ENCODE measurements at regions not wholly inside any gene's neighbourhood (a gene's known extent, or its start where the extent isn't known, plus 50 kb on each side); places are given as distances from the start of the nearest gene placed in this dataset.
A peak's percentile ranks its signal among the peaks of the same experiment; 100 is the strongest.
"Not testable (repeated sequence)": the region's sequence is repeated elsewhere in the genome, so short reads cannot be mapped to it uniquely, and the experiment has no call there.

DNA sequence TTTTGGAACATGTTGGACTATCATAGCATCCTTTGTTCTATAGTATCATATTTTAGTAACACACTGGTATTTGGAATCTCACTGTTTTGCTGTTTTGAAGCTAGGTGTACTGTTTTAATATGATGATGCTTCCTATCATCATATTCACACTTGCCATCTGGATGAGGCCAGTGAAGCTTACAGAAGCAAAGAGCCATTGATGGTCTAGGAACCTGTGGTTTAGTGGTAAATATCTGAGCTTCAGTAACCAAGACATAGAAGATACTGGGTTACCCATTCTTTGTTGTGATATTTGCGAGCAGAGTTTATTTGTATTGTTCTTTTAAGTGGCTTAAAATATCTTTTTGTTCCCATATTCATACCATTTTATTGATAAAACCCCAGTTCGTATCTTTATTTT, 304.1 kb downstream of the SATB1 start:
- DNase-seq: no peak

DNA sequence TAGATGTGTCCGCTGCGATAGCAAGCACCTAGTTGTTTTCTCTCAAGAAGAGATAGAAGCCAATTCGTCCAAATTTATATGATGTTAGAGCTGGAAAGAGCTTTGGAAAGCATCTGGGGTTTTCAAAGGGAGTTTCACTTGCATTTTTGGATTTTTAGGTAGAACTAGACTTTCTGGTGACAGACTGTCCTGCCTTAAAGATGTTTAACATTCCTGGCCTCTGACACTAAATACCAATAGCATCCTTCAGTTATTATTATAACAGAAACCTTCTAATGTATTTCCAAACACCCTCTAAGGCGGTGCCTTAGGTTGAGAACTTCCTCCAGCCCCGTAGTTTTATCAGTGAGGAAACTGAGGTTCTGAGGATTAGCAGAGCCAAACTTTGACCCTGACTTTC, 305.3 kb downstream of the SATB1 start:
- DNase-seq: no peak

DNA sequence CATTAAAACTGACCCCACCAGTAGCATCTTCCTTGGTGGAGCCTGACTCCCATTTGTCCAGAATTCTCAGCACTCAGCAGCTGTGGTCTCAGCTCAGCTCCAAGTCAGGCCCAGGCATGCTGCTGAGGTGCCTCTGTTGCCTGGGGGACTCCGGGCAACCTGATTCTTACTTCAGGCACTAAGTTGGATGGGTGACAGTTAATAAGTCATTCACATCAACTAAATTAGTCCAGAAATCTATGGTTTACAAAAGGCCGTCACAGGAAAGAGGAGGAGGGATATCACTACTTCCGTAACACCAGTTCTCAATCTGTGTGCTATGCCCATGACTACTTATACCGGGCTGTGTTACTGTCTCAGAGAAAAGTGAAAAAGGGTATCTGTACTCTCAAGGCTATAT, 310.2 kb downstream of the SATB1 start:
- DNase-seq: no peak

DNA sequence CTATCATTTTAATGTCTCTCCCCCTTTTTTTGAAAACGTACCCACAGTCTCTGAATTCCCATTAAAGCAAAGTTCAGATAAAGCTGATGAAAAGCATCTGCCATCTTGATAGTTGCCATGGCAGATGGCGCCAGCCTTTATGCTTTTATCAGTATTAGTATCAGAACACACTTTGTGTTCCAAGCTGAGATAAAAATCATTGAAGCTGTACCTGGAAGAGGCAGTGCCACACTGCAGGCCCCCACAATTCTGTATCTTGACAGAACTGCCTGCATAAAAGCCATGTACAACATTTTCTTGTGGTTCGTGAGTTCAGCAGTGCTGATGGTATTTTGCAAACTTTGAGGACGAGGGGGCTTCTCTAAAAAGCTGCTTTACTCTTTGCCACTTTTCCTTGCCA, 311.7 kb downstream of the SATB1 start:
- no peak for DNase-seq

DNA sequence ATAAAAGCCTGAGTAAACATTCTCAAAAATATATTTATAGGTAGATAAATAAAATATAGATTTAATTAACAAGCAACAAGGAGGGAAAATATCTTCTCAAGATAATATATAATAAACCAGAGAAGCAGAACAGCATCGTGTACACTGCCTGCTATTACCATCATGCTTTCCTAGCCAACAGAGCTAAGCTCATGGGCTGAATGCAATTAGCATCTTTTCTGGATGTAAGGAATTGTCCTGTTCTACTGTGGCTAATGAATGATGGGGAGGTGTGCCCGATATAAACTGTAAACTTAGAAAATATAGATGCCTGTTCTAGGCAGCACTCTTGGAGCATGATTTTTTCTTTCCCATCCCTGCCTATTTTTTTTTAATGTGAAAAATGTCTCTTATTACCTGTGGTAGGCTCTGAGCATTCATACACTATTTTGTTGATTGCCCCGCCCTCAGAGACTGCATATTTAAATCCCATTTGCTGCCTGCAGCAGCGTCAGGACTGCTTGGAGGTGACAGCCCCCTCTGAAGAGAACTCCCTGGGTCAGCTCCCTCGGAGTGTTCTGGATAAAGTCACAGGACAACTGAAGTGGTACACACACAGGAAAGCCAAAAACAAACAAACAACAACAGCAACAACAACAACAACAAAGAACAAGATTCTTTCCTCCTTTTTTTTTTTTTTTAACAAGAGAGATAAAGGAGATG, 312.3 kb downstream of the SATB1 start:
- DNase-seq: no peak

DNA sequence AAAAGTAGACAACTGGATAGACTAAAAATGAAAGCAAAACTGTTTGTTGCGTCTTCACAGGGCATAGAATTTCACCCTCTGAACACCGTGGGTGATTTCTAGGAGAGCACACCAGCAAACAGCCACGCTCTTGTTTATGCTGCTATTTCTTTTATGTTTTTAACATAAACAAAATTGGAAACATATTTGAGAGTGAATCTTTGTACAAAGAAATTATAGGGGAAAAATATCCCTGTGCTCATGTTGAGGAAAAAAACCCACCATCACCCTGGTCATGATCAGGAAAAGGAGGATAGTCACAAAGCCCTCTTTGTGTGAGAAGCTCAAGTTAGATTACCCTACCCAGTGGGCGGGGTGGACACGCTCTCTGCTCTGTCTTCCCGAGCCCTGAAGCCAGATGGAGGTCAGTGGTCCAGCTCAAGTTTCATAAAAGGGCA, 313.3 kb downstream of the SATB1 start:
- no peak for DNase-seq

DNA sequence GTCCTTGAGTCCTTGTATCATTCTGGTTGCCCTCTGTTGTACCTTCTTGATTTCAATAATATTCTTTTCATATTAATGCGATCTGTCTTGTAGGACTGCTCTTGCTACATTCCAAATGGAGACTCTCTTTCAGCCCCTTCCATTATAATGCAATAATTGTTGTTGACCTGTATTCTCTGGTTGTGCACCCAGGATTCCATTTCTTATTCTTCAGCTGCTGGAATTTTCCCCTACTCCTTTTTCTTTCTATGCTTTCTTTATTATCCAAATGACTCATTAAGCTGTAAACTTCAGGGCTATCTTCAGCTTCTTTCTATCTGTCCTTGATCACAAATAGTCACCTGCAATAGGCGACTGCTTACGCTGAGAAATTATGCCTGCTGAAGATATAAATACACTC, 321.5 kb downstream of the SATB1 start:
- DNase-seq: no peak

DNA sequence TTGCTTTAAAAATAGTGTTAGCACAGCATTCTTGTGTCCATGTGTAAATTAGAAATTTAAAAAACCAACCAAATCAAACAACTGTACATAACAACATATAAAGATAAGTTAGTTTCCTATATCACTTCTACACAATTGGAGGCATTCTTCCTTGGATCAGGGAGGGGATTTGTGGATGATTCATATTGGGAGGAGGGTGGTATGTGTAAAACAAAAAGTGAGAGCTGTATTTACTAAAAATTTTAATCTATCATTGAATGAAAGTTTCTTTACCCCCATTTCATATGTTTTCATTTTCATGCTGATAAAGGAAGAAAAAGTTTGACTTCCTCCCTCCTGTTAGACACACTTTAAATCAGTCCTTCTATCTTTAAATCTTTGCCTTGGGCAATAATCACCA, 325.0 kb downstream of the SATB1 start:
- no peak for DNase-seq

DNA sequence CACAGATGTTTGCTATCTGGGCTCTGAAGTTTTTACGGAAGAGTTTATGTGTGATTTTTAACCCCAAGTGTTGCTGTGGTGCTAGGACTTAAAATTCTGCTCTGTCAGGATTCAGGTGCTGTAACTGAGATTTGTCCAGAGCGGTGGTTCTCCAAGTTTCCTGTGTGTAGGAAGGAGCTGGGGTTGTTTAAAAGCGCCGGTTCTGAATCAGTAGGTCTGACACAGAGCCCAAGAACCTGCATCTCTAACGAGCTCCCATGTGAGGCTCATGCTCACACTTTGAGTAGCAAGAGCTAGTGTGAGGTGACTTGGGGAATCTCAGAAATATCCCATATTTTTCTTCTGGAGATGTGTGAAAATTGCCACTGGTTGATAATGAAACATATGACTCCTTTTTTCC, 325.5 kb downstream of the SATB1 start:
- DNase-seq: no peak

DNA sequence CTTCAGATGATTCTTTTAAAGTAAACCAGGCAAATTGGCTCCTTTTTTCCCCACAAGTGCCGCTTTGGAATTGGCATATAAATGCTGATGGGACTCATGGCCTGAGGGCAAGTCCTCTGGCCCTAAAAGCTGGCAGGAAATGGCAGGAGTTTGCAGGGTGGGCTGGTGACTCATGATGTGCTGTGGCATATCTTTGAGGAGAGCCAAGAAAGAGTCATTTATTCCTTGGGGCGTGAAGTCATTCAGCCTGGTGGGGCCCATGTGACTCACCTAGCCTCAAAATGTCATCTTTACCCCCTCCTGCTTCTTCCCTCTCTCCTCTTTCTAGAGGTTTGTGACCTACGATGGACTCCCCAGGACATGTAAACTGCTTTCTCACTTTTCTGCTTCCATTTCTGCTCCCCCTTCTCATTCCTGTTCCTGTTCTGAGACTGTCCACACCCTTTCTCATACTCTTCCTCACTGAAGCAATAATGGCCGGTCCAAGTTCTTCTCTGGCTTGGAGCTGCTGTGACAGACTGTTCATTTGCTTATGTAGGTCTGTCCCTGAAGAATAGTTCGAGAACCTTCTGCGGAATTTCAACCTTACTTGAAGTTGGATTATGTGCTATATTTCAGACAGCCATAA, 326.1 kb downstream of the SATB1 start:
- DNase-seq: peak in 1 of 2 donors; percentile 3

DNA sequence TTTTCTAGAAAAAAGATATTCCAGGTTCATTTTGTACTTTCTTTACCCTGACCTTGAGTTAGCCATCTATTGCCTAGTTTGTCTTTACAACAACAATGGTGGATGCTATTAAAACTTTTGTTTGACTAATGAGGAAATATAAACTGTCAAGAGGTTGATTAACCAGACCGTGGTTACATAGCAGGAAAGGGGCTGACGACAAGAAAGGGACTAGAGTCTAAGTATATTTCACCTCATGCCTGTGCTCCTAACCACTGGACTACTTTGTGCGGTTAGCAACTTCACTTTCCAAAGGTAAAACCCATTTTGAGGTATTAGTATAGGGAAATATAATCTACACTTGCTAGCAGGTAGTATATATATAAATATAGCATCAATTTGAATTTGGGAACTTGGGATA, 327.1 kb downstream of the SATB1 start:
- no peak for DNase-seq

DNA sequence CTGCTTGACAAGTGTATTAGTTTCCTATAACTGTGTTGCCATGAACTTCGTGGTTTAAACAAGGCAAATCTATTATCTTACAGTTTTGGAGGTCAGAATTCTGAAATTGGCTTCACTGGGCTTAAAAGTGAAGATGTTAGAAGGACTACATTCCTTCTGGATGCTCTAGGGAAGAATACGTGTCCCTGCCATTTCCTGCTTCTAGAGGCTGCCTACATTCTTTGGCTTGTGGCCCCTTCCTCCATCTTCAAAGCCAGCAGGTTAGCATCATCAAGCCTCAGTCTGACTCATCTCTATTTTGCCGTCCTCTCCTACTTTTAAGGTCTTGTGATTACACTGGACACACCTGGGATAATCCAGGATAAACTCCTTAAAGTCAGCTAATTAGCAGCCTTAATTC, 327.7 kb downstream of the SATB1 start:
- no peak for DNase-seq

DNA sequence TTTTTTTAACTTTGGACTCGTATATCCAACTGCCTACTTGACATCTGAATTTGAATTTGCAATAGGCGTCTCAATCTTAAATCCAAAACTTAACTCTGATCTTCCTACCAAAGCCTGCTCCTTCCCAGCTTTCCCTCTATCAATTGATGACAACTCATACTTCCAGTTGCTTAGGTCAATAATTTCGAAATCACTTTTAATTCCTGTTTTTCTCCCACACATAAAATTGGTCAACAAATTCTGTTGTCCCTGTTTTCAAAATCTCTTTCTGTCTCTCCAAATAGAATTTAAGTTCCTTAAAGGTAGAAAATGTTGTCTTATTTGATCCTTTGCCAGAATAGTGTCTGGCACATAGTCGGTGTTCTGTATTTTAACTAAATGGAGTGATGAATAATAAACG, 332.4 kb downstream of the SATB1 start:
- DNase-seq: no peak

DNA sequence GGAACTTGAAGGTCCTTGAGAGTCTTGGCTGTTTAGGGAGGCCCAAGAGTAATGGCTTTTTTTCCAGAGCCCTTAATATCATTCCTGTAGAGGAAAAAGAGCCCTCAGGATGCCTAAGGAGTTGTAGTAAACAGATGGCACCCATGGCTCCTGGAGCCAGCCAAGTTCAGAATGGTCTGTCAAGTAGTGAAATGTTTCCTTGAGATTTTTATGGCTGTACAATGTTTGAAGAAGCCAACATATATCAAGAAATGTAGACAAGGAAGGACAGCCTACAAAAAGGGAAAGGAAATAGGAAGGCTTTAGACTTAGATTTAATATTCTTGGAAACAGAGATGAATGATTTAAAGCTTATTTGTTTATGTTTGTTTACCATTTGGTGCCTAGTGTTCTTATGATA, 334.8 kb downstream of the SATB1 start:
- DNase-seq: no peak

DNA sequence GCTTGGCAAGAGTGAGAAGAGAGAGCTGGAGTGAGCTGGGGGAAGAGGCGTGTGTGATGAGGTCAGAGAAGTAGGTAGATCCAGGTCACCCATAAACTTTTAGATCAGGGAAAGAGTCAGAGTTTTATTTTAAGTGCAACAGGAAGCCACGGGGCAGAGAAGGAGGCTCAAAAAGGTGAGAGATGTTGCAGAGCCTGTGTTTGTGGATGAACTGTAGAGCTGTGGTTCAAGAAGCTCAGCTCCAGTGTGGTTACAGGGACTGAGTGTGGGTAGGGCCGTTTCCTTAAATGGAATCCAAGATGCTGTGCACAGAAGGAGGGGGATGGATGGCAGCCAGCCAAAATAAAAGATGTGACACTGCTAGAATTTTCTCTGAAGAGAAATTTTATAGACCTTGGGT, 337.2 kb downstream of the SATB1 start:
- no peak for DNase-seq

DNA sequence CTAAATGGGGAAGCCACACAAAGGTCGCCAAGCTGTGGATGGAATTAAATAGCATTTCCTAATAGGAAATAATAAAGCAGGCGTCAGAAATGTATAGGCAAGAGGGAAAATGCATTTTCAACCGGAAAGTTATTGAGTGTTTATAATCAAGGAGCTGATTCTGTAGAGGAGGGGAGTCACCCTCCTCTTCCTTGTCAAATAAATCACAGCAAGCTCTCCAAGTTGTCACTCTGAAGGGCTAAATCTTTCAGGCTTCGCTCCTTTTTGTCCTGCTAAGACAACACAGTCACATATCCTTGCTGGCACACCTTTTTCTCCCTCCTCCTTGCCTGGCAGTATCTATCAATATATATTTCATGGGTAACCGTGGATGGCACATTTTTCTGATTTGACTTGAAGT, 338.4 kb downstream of the SATB1 start:
- DNase-seq: no peak

DNA sequence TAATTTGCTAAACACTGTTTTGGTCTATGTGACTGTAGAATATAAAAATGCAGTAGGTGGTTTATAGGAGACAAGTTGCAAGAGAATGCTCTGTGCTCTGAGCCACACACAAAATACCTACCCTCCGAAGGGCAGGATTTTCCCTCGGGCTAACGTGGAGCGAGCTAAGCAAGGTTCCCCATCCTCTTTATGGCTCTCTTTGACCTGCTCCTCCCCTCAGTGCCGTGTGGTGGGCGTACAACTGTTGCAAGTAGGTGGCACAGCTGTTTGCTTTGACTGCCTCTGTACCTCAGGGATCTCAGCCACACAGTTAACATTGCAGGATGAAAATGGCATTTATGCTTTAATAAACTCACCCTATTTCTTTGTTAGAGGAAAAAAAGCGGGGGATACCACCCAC, 339.1 kb downstream of the SATB1 start:
- no peak for DNase-seq

DNA sequence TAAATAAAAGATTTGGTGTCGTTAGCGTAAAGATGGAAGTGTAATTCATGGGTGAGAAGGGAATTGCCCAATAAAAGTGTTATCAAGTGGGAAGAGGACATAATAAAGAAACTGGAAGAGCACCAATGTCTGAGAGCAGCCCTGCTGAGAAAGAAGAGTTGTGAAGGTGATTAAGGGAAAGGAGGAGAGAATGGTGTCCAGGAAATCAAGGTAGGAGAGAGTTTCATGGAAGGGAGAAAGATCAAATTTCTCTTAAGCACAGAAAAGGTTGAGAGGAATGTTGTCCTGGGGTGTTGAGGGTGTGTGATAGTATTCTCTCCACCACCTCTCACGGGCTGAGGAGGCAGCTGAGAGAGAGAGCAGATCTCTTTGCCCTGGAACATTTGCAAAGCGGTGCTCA, 339.7 kb downstream of the SATB1 start:
- DNase-seq: no peak

DNA sequence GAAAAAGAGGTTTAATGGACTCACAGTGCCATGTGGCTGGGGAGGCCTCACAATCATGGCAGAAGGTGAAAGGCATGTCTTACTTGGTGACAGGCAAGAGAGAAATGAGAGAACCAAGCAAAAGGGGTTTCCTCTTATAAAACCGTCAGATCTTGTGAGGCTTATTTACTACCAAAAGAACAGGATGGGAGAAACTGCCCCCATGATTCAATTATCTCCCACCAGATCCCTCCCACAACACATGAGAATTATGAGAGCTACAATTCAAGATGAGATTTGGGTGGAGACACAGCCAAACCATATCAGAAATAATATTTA, 340.8 kb upstream of the TBC1D5 start:
- not testable (repeated sequence) for DNase-seq

DNA sequence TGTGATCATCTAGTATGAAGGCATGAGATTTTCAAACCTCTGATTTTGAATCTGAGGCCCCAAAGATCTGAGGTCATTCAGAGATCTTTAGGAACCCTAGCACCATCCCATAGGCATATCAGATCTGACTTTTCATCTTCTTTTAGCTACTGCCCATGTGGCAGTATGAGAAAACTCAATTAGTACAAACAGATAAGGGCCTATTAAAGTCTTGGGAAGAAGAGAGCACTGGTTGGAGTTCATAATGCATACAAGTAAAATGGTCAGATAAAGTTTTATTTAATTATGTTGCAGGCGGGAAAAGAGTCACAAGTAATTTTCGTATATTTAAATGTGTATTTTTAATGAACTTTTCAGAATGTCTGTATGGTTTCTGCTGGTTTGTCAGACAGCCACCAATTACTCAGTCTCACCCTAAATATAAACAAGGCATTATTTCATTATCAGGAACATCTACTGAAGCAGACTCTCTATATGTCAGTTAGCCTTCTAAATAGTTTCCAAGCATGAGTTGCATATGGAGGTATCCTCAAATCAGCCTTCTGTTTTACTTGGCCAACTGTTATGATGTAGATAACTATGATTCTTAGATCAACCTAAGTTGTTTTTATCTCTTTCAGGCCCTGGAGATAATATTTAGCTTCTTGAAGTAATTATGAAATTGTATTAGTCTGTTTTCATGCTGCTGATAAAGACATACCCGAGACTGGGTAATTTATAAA, 340.3 kb upstream of the TBC1D5 start:
- DNase-seq: no peak

DNA sequence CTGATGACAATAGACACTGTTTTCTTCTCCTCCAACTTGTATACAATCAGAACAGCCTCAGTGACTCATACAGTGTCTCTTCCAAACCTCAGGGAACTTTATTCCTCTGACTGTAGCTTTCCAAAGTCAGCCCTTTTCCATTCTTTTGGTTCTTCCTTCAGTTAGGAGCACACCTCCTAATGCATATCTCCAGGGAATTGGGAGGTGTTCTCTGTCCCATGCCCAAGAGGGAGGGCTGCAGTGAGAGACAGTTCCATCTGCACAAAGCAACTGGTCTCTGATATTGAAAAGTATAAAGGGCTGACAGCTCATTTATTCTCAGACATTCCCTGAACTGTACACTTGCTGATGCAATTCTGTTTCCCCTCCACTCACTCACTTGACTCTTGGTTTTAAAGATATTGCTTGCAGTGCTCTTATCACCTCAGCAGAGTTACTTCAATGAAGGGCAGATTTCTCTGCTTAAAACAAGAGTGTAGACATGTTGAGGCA, 337.8 kb upstream of the TBC1D5 start:
- no peak for DNase-seq

DNA sequence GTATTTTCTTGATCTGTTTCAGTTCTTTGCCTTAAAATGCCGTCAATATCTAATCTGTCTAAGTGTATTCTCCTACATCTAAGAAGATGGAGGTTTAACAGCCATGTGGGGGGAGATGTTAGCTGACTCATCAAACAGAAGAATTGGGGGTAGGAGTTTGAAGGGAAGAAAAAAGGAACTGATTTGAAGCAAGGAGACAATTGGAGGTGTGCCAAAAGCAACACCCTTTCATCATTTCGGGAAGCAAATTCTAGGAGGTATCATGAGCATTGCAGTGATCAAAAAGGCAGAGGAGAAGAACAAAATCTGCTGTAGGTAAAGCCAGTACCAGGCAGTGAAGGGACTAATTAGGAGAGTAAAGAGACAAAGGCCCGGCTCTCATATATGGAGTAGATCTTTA, 337.3 kb upstream of the TBC1D5 start:
- DNase-seq: no peak

DNA sequence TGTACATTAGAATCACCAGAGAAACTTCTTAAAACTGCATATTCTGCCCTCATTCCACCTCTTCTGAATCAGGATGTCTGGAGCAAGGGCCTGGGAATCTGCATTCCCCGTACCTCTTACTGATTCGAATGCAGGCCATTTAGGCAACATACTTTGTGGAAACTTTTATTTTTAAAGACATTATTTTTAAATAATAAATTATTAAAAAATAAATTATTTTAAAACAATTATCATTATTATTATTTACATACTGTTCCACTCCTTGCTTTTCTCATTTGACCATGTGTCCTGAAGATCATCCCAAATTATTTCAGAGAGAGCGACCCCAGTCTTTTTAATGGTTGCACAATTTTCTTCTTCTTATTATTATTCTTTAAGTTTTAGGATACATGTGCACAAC, 336.6 kb upstream of the TBC1D5 start:
- DNase-seq: no peak

DNA sequence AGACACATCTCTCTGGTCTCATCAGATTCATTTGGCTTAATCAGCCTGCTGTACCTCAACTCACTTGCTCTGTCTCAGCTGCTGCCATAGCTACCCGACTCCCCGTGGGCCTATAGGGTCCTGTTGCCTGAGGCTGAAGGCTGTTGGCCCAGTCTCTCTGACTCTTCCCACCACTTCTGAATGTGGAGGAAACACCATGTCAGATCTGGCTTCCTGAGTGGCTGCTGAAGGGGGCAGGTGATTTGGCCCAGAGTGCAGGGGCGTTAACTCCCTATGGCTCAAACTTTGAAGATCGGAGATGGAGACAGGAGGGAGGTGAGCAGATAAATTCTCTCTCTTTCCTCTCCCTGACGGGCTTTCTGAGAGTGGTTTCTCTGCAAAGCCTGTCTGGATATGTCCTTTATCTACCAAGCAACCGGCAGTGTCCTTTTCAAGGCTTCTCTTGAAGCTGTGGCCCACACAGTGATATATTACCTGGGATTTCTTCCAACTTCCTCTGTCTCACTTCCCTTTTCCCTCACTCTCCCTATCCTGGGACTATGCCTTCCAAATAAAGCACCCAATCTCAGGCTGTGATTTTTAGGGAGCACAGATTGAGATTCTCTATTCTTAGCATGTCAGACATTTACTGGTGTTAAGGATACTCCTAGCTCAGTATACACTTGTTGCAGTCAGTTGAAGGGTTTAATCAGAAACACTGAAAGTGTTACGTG, 334.9 kb upstream of the TBC1D5 start:
- no peak for DNase-seq

Data from activated CD4-positive, alpha-beta T cell treated with anti-CD3 and anti-CD28 coated beads for 4 hours (primary cell).